DMS53 treated with DMSO at 0.1 percent for 48 hours (cell line): ENCODE measurements at regions not wholly inside any gene's neighbourhood (a gene's known extent, or its start where the extent isn't known, plus 50 kb on each side); places are given as distances from the start of the nearest gene placed in this dataset.

ENCODE experiments used
- DNase-seq: peaks from one replicate; lab custom pipeline; 2025; ENCODE audit not compliant: unreplicated experiment; lab: John Stamatoyannopoulos, UW

DNA sequence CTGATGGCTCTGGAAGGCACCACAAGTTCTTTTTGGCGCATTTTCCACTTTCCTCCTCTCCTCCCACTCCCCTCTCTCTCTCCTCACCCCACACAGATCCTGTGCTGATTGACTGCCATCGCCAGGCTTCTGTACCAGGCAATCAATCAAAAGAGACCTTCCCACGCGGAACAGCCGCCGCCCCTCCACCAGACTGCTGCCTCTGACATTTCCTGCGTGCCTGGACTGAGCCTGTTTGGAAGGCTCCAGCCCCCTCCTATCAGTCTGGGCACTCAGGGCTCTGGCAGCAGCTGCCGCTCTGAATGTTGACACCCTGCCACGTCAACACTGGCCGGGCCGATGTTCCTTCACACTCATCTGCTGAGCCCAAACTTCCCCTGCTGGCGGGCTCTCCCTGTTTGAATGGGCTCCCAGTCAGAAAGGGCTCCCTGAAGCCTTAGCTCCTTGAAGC, 467.7 kb downstream of the EPHA4 start:
- DNase-seq, result peak; percentile 28

DNA sequence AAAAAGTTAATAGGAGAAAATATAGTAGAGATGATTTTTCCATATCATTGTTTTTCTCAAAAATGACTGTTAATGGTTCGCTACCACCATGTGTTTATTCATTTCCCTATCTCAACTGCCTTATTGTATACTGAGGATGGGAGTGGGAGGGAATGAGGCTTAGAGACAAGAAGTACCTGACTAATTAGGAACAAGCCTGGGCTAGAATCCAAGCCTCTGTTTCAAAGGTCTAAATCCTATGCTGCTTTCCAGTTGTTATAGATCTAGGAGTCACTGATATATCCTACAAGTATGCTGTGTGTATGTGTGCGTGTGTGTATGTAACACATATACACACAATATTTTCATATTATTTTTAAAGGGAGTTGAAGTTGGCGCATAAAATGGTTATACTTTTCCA, 465.9 kb downstream of the EPHA4 start:
- no peak for DNase-seq

GRCh38 chr2:221107424-221107823, 464.7 kb downstream of the EPHA4 start:
- DNase-seq, result no peak

GRCh38 chr2:221109552-221109951, 462.6 kb downstream of the EPHA4 start:
- no peak for DNase-seq

GRCh38 chr2:221111739-221112138, 460.4 kb downstream of the EPHA4 start:
- no peak for DNase-seq

GRCh38 chr2:221112744-221113143, 459.4 kb downstream of the EPHA4 start:
- DNase-seq, result no peak

GRCh38 chr2:221115944-221116343, 456.2 kb downstream of the EPHA4 start:
- no peak for DNase-seq

- no peak for DNase-seq
Observed at GRCh38 chr2:221120643-221121042, 451.5 kb downstream of the EPHA4 start.

- no peak for DNase-seq
Observed at GRCh38 chr2:221123396-221123795, 448.7 kb downstream of the EPHA4 start.

DNA sequence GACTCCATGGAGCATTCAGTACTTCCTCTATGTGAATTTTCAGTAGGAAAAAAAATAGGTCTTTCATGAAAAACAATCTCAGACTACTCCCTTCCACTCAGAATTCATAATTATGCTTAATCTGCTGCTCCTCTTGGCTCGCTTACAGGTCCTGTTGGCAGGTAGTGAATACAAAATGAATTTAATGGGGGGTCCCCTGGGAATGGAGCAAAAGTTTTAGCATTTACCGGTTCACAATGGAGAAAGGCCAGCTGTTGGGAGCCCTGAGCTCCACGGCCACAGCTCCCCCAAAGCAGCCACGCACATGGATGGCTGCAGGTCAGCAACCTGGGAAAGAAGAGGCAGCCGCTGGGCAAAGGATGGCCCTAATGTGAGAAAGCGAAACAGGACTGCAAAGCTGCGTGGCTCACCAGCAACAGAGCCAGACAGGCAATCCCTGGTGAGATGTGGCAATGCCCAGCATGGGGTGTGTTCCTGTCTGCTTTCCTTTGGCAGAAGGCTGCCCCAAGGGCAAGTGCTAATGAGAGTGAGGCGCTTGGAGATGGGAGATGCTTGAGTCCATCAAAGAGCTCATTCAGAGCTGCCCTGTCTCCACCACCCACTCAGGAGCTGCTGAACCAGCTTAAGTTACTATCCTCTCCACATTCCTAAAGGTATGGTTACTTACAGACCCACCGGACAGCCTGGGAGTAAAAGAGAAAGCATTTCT, 447.4 kb downstream of the EPHA4 start:
- DNase-seq, result no peak

- no peak for DNase-seq
Observed at GRCh38 chr2:221125691-221126090, 446.4 kb downstream of the EPHA4 start.

DNA sequence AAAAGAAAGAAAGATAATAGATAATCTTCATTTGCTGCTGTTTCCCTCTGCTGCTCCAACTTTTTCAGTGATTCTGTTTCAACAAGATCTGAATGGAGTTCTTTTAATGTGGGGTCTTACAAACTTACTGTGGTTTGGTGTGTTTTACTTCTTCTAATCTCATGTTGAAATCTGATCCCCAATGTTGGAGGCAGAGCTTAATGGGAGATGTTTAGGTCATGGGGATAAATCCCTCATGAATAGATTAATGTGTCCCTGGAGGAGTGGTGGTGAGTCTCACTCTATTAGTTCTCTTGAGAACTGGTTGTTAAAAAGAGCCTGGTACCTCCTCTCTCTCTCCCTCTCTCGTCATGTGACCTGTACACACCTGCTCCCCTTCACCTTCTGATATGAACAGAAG, 442.4 kb downstream of the EPHA4 start:
- no peak for DNase-seq

GRCh38 chr2:221130431-221130830, 441.7 kb downstream of the EPHA4 start:
- no peak for DNase-seq

GRCh38 chr2:221133941-221134340, 438.2 kb downstream of the EPHA4 start:
- no peak for DNase-seq

DNA sequence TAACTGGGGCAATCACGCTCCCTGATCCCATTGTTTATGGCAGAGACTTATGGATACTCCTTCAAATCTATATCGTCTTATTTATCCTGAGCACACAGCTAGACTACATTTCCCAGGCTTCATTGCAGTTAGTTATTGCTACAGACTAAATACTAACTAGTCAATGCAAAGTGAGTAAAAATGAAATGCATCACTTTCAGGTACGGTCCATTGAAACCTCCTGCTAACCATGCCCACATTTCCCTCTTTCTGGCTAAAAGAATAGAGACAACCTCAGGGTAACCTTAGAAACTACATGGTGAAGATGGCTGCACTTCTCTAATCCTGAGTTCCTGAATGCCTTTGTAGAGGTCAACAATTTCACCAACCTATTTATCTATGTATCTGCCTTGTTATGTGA, 437.4 kb downstream of the EPHA4 start:
- no peak for DNase-seq

DNA sequence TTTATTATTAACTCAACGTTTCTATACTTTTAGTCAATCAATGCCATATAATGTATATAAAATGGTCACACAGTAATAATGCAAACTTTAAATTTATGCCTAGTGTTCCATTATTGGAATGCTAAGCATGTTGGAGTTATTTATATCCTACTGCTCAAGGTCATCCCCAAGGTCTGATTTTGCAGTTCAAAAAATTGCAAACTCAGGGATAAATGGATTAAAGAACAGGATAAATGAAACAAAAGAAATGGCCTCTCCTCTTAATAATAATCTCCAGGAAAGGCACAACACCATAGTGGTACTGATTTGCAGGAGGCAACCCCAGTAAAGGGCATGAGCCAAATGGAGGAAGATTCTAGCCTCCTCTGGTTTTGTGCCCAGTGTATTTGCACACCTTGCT, 436.4 kb downstream of the EPHA4 start:
- DNase-seq, result no peak

- DNase-seq, result no peak
Observed at GRCh38 chr2:221137385-221137784, 434.7 kb downstream of the EPHA4 start.

DNA sequence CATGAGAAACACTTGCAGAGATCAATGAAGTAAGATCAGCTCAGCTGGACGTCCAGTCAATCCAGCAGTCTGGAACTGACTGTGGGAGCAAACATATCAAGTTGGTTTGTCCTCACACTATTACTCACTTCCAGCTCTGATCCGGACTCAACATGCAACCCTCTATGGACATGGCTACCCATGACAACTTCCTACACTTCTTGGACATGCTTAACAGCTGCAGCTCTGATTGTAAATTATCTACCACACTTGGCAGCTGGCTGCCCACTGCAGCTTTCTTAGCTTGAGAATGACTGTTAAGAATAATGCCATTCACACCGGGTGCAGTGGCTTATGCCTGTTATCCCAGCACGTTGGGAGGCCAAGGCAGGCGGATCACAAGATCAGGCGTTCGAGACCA, 429.8 kb downstream of the EPHA4 start:
- DNase-seq, result no peak

DNA sequence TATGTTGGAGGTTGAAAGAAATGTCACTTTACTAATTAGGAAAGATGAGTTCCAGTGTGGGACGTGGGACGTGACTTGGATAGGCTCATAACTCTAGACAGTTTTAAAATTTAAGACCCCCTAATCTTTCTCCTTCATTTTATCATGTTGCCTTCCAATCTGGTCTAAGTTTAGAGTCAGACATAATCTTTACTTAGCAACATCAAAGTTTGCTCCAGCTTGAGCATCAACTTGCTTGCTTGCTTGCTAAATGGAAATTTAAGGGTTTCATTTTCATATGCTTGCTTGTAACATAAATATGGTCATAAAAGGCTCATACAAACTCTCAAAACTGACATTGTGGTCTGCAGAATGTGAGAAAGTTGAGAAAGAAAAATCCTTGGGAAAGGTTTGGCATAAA, 428.9 kb downstream of the EPHA4 start:
- DNase-seq, result no peak

DNA sequence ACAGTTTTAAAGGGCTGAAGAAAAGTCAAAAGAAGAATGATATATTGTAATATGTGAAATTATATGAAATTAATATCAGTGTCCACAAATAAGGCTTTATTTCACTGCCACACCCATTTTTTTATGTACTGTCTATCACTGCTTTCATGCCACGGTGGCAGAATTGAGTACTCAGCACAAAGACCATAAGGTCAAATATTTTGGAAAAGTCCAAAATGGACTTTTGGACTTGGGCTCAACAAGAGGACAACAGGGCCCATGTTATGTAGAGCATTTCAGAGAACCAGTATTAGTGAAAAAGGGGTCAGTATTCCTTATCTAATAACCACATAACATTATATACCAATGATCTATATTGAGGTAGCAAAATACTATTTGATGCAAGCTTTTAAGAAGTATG, 427.2 kb downstream of the EPHA4 start:
- no peak for DNase-seq

DNA sequence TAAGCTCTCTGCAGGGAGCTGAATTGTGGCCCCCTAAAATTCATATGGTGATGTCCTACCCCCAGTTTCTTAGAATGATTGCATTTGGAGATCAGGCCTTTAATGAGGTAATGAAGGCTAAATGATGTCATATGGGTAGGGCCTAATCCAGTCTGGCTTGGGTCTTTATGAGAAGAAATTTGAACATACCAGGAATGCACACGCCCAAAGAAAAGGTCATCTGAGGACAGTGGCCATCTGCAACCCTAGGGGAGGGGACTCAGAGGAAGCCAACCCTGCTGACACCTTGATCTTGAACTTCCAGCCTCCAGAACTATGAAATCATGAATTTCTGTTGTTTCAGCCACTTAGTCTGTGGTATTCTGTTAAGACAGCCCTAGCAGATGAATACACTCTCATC, 426.7 kb downstream of the EPHA4 start:
- no peak for DNase-seq

GRCh38 chr2:221153226-221153625, 418.9 kb downstream of the EPHA4 start:
- DNase-seq, result no peak

GRCh38 chr2:221154176-221154575, 417.9 kb downstream of the EPHA4 start:
- DNase-seq, result no peak
